ENCODE measurements at regions not wholly inside any gene's neighbourhood (a gene's known extent, or its start where the extent isn't known, plus 50 kb on each side); places are given as distances from the start of the nearest gene placed in this dataset.

DNA sequence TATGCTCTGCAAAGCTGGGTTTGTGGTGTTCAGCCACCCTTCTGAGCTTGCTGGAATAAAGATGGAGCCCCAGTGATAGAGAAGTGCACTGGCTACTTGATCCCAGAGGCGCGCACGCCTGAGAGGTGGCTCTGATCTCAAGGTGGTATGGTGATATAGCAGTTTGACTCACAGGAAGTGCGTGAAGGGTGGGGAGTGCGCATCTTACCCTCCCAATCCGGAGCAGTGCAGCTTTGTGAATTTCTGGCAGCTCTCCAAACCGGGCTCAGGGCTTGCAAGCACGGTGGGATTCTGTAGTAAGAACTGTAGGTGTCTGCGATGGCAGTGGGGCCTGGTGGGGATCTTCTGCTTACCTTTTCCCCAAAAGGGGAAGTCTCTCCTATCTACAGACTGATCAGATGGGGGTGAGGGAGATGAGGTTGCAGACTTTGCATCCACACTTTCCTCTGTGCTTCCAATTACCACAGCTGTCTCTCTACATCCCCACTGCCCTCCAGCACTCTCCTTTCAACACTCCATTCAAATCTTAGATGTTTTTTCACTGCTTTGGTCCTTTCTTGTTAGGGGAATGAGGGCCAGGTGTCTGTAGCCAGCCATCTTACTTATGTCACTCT is 197.4 kb upstream of the SLC38A2 start (continued):
- TF ChIP-seq, protein P1, sequence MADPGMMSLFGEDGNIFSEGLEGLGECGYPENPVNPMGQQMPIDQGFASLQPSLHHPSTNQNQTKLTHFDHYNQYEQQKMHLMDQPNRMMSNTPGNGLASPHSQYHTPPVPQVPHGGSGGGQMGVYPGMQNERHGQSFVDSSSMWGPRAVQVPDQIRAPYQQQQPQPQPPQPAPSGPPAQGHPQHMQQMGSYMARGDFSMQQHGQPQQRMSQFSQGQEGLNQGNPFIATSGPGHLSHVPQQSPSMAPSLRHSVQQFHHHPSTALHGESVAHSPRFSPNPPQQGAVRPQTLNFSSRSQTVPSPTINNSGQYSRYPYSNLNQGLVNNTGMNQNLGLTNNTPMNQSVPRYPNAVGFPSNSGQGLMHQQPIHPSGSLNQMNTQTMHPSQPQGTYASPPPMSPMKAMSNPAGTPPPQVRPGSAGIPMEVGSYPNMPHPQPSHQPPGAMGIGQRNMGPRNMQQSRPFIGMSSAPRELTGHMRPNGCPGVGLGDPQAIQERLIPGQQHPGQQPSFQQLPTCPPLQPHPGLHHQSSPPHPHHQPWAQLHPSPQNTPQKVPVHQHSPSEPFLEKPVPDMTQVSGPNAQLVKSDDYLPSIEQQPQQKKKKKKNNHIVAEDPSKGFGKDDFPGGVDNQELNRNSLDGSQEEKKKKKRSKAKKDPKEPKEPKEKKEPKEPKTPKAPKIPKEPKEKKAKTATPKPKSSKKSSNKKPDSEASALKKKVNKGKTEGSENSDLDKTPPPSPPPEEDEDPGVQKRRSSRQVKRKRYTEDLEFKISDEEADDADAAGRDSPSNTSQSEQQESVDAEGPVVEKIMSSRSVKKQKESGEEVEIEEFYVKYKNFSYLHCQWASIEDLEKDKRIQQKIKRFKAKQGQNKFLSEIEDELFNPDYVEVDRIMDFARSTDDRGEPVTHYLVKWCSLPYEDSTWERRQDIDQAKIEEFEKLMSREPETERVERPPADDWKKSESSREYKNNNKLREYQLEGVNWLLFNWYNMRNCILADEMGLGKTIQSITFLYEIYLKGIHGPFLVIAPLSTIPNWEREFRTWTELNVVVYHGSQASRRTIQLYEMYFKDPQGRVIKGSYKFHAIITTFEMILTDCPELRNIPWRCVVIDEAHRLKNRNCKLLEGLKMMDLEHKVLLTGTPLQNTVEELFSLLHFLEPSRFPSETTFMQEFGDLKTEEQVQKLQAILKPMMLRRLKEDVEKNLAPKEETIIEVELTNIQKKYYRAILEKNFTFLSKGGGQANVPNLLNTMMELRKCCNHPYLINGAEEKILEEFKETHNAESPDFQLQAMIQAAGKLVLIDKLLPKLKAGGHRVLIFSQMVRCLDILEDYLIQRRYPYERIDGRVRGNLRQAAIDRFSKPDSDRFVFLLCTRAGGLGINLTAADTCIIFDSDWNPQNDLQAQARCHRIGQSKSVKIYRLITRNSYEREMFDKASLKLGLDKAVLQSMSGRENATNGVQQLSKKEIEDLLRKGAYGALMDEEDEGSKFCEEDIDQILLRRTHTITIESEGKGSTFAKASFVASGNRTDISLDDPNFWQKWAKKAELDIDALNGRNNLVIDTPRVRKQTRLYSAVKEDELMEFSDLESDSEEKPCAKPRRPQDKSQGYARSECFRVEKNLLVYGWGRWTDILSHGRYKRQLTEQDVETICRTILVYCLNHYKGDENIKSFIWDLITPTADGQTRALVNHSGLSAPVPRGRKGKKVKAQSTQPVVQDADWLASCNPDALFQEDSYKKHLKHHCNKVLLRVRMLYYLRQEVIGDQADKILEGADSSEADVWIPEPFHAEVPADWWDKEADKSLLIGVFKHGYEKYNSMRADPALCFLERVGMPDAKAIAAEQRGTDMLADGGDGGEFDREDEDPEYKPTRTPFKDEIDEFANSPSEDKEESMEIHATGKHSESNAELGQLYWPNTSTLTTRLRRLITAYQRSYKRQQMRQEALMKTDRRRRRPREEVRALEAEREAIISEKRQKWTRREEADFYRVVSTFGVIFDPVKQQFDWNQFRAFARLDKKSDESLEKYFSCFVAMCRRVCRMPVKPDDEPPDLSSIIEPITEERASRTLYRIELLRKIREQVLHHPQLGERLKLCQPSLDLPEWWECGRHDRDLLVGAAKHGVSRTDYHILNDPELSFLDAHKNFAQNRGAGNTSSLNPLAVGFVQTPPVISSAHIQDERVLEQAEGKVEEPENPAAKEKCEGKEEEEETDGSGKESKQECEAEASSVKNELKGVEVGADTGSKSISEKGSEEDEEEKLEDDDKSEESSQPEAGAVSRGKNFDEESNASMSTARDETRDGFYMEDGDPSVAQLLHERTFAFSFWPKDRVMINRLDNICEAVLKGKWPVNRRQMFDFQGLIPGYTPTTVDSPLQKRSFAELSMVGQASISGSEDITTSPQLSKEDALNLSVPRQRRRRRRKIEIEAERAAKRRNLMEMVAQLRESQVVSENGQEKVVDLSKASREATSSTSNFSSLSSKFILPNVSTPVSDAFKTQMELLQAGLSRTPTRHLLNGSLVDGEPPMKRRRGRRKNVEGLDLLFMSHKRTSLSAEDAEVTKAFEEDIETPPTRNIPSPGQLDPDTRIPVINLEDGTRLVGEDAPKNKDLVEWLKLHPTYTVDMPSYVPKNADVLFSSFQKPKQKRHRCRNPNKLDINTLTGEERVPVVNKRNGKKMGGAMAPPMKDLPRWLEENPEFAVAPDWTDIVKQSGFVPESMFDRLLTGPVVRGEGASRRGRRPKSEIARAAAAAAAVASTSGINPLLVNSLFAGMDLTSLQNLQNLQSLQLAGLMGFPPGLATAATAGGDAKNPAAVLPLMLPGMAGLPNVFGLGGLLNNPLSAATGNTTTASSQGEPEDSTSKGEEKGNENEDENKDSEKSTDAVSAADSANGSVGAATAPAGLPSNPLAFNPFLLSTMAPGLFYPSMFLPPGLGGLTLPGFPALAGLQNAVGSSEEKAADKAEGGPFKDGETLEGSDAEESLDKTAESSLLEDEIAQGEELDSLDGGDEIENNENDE (IDR thresholded peaks at IDR 0.05; ENCODE audit: insufficient replicate concordance, low read length), result no peak
- TF ChIP-seq BACH1 (IDR thresholded peaks at IDR 0.05; ENCODE audit: low read length) (no peak), SUZ12 (IDR thresholded peaks at IDR 0.05; ENCODE audit: low read length) (no peak), SIN3A (conservative IDR thresholded peaks at IDR 0.05 in 1 of 2, IDR thresholded peaks at IDR 0.05 in 1 of 2; ENCODE audit: low read depth in 1 of 2, low read length in 2 of 2) (no peak), TAF1 (IDR thresholded peaks at IDR 0.05; ENCODE audit: low read depth, low read length) (no peak), FOSL1 (IDR thresholded peaks at IDR 0.05; ENCODE audit: insufficient read depth, low read depth, low read length) (no peak)
